KBM-7 (cell line): ENCODE measurements at regions not wholly inside any gene's neighbourhood (a gene's known extent, or its start where the extent isn't known, plus 50 kb on each side); places are given as distances from the start of the nearest gene placed in this dataset.
"Not testable (repeated sequence)": the region's sequence is repeated elsewhere in the genome, so short reads cannot be mapped to it uniquely, and the experiment has no call there.

Source experiments
- DNase-seq: peaks from one replicate; pipeline ENCODE4 v3.0.0-alpha.2; 2015
- in situ Hi-C: fragments of 300-500 bp; cut with MboI; formaldehyde crosslinking; loops from 2 replicates; pipeline ENCODE4 v1.14.3; 2020; ENCODE audit warnings: low sequenced_read_pairs, low pct_unique_long_range_greater_than_20kb, mixed read lengths

DNA sequence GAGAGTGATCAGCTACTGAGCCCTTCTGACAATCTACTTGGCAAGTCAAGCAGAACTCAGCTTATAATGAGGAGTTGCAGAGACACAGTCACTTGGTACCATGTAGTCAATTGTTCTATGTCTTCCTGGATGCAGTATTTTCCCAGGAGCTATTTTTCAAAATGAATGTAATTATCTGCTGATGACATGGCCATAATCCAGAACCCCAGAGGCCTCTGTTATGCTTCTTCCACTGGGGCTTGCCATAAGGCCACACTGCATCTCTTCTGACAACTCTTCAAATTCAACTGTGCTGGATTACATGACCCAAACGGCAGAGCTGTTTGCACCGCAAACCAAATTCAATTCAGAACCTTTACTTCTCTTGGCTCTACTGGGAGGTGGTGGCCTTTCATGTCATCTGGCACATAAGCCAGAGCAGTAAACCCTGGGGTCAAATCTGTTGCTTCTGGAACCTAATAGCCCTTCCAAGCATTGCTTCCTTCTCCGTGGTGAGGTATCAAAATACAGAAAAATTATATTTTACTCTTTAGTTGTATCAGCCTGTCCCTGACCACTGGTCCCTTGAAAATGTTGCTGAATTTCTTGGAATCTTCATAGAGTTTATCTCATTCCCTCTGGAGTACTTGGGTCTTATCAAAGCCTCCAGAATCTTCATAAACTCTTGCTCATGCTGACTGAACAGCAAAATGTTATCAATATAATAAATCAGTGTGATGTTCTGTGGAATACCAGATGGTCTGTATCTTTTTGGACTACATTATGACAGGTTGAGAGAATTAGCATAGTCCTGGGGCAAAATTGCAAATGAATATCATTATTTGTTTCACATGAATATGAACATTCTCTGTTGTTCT is 79.4 kb upstream of the DCN start:
- in situ Hi-C loops: no loop called here
- DNase-seq: no peak

DNA sequence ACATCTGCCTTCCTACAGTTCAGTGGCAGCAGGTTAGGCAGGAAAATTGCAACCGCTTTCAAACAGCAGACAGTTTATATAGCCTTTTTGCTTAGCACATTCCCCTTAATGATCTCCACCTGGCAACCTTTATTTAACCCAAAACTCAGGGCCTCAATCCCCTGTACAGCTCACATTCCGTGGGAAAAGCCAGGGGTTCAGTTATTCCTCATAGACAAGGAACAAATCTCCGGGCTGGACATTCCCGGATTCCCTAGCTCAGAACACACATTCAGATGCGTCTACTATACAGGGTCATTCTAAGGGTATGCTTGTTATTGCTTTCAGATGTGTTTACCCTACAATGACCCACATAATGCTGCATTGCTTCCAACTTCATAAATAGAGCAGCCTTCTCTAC is 73.8 kb upstream of the DCN start:
- in situ Hi-C loops: no loop called here
- no peak for DNase-seq

DNA sequence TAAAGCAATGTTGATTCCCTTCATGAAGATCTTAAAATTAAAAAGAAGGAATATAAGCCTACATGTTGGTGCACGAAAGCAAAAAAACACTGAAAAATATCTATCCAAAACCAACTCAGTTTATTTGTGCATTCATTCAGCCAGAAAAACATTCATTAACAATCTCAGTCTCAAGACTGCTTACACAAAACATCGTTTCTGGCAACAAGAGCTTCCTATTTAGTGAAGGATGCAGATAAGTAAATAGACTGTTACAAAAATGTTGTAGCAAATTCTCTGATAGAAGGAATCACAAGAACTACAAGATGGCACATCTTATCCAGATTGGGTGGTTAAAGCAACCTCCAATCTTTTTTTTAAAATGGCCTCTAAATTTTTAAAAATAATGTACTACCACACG is 69.7 kb upstream of the DCN start:
- DNase-seq: no peak
- in situ Hi-C loops: no loop called here

- in situ Hi-C loops: no loop called here
- no peak for DNase-seq
These were observed 67.7 kb upstream of the DCN start for GRCh38 chr12:91250273-91250665.

GRCh38 chr12:91249518-91250272 is 67.1 kb upstream of the DCN start:
- no peak for DNase-seq
- in situ Hi-C loops: no loop called here

GRCh38 chr12:91249054-91249453 is 66.4 kb upstream of the DCN start:
- no peak for DNase-seq
- in situ Hi-C loops: no loop called here

GRCh38 chr12:91243177-91243576 is 60.6 kb upstream of the DCN start:
- DNase-seq, in situ Hi-C loops: not testable (repeated sequence)

DNA sequence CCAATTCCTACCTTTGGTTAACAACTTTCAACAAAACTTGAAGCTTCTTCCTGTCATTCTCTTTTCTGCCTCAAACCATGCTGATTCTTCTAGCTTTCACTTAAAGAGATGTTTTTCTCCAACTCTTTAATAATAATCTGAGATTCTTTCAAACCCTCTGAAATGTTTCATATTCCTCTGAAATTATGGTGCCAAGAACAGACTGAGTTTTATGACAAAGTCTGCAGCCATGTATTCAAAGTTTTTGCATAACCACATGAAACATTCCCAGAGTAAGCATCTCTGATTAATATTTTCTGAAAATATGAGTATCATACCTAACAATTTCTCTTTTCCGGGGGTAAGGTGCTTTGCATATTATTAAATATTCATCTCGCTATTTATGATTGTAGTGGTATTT is 59.1 kb upstream of the DCN start:
- in situ Hi-C loops: no loop called here

GRCh38 chr12:91240386-91241095 is 57.9 kb upstream of the DCN start:
- in situ Hi-C loops: no loop called here

More for the DNA sequence above, 59.1 kb upstream of the DCN start:
- DNase-seq: no peak

GRCh38 chr12:91239481-91239880 is 56.9 kb upstream of the DCN start:
- no peak for DNase-seq
- in situ Hi-C loops: no loop called here

More at GRCh38 chr12:91240386-91241095, 57.9 kb upstream of the DCN start:
- DNase-seq: no peak
